ENCODE measurements at regions not wholly inside any gene's neighbourhood (a gene's known extent, or its start where the extent isn't known, plus 50 kb on each side); places are given as distances from the start of the nearest gene placed in this dataset.

- POLR2A ChIA-PET = no interaction called here
- TF ChIP-seq PKNOX1 (IDR thresholded peaks at IDR 0.05) = no peak
- no peak for TF ChIP-seq ARNT (IDR thresholded peaks at IDR 0.05)
- TF ChIP-seq TARDBP (IDR thresholded peaks at IDR 0.05) = no peak
- no peak for TF ChIP-seq NFRKB (IDR thresholded peaks at IDR 0.05)
- TF ChIP-seq HDGF (IDR thresholded peaks at IDR 0.05; ENCODE audit: borderline replicate concordance) = no peak
- TF ChIP-seq ELF4 (IDR thresholded peaks at IDR 0.05) = no peak
- no peak for TF ChIP-seq CTBP1 (IDR thresholded peaks at IDR 0.05; ENCODE audit: borderline replicate concordance)
- no peak for TF ChIP-seq ZNF384 (IDR thresholded peaks at IDR 0.05)
- DNase-seq (ENCODE audit: extremely low spot score) = no peak
- CTCF ChIA-PET = no interaction called here
These were observed 1214.3 kb upstream of the SORCS1 start for GRCh38 chr10:108378779-108379178.

- ChIA-PET CTCF (no interaction called here), POLR2A (no interaction called here)
- TF ChIP-seq ARNT (IDR thresholded peaks at IDR 0.05) = no peak
- no peak for TF ChIP-seq BHLHE40 (IDR thresholded peaks at IDR 0.05; ENCODE audit: borderline replicate concordance)
- no peak for TF ChIP-seq FOXM1 (IDR thresholded peaks at IDR 0.05; ENCODE audit: borderline replicate concordance)
- no peak for TF ChIP-seq FOXA1 (IDR thresholded peaks at IDR 0.05)
- no peak for TF ChIP-seq TARDBP (IDR thresholded peaks at IDR 0.05)
- no peak for TF ChIP-seq ELF4 (IDR thresholded peaks at IDR 0.05)
- TF ChIP-seq FOXK2 (IDR thresholded peaks at IDR 0.05) = no peak
- TF ChIP-seq ZNF384 (IDR thresholded peaks at IDR 0.05) = no peak
- no peak for TF ChIP-seq SP1 (IDR thresholded peaks at IDR 0.05)
- no peak for TF ChIP-seq NFRKB (IDR thresholded peaks at IDR 0.05)
- TF ChIP-seq L3MBTL2 (conservative IDR thresholded peaks at IDR 0.05) = no peak
- no peak for TF ChIP-seq PKNOX1 (IDR thresholded peaks at IDR 0.05)
- TF ChIP-seq CTBP1 (IDR thresholded peaks at IDR 0.05; ENCODE audit: borderline replicate concordance) = no peak
- DNase-seq (ENCODE audit: extremely low spot score) = no peak
These were observed 1211.2 kb upstream of the SORCS1 start for GRCh38 chr10:108375691-108376090.

GRCh38 chr10:108374991-108375390, 1210.5 kb upstream of the SORCS1 start:
- CTCF ChIA-PET = interaction anchor here (0.6 kb wide), 1 partner anchor 1115 kb away, joined by 3 read pairs; no protein-coding TSS in a partner anchor

GRCh38 chr10:108365541-108365940, 1201.0 kb upstream of the SORCS1 start:
- DNase-seq (ENCODE audit: extremely low spot score) = no peak
- TF ChIP-seq L3MBTL2 (conservative IDR thresholded peaks at IDR 0.05) = no peak
- no peak for TF ChIP-seq SP1 (IDR thresholded peaks at IDR 0.05)
- TF ChIP-seq LEF1 (IDR thresholded peaks at IDR 0.05; ENCODE audit: borderline replicate concordance) = no peak
- no peak for TF ChIP-seq NFRKB (IDR thresholded peaks at IDR 0.05)
- TF ChIP-seq SUZ12 (IDR thresholded peaks at IDR 0.05) = no peak
- TF ChIP-seq FOXM1 (IDR thresholded peaks at IDR 0.05; ENCODE audit: borderline replicate concordance) = no peak
- TF ChIP-seq HDGF (IDR thresholded peaks at IDR 0.05; ENCODE audit: borderline replicate concordance) = no peak
- TF ChIP-seq CTBP1 (IDR thresholded peaks at IDR 0.05; ENCODE audit: borderline replicate concordance) = no peak
- TF ChIP-seq BHLHE40 (IDR thresholded peaks at IDR 0.05; ENCODE audit: borderline replicate concordance) = no peak
- ChIA-PET POLR2A (no interaction called here), CTCF (no interaction called here)

More at GRCh38 chr10:108374991-108375390, 1210.5 kb upstream of the SORCS1 start:
- DNase-seq (ENCODE audit: extremely low spot score) = no peak
- POLR2A ChIA-PET = no interaction called here
- TF ChIP-seq PKNOX1 (IDR thresholded peaks at IDR 0.05) = no peak

- DNase-seq (ENCODE audit: extremely low spot score) = no peak
- ChIA-PET CTCF (no interaction called here), POLR2A (no interaction called here)
- TF ChIP-seq FOXM1 (IDR thresholded peaks at IDR 0.05; ENCODE audit: borderline replicate concordance) (no peak), LEF1 (IDR thresholded peaks at IDR 0.05; ENCODE audit: borderline replicate concordance) (no peak), ZNF384 (IDR thresholded peaks at IDR 0.05) (no peak), ARNT (IDR thresholded peaks at IDR 0.05) (no peak), TARDBP (IDR thresholded peaks at IDR 0.05) (no peak), NFRKB (IDR thresholded peaks at IDR 0.05) (no peak), HDGF (IDR thresholded peaks at IDR 0.05; ENCODE audit: borderline replicate concordance) (no peak), CTBP1 (IDR thresholded peaks at IDR 0.05; ENCODE audit: borderline replicate concordance) (no peak), L3MBTL2 (conservative IDR thresholded peaks at IDR 0.05) (no peak), BHLHE40 (IDR thresholded peaks at IDR 0.05; ENCODE audit: borderline replicate concordance) (no peak)
These were observed 1199.1 kb upstream of the SORCS1 start for GRCh38 chr10:108363576-108363975.

- TF ChIP-seq L3MBTL2 (conservative IDR thresholded peaks at IDR 0.05) = no peak
- no peak for TF ChIP-seq ARNT (IDR thresholded peaks at IDR 0.05)
- TF ChIP-seq ELF4 (IDR thresholded peaks at IDR 0.05) = no peak
- TF ChIP-seq FOXA1 (IDR thresholded peaks at IDR 0.05) = no peak
- TF ChIP-seq FOXM1 (IDR thresholded peaks at IDR 0.05; ENCODE audit: borderline replicate concordance) = no peak
- TF ChIP-seq BHLHE40 (IDR thresholded peaks at IDR 0.05; ENCODE audit: borderline replicate concordance) = no peak
- no peak for TF ChIP-seq CTBP1 (IDR thresholded peaks at IDR 0.05; ENCODE audit: borderline replicate concordance)
- no peak for TF ChIP-seq SUZ12 (IDR thresholded peaks at IDR 0.05)
- TF ChIP-seq PKNOX1 (IDR thresholded peaks at IDR 0.05) = no peak
- TF ChIP-seq TARDBP (IDR thresholded peaks at IDR 0.05) = no peak
- no peak for TF ChIP-seq SP1 (IDR thresholded peaks at IDR 0.05)
- TF ChIP-seq ZNF384 (IDR thresholded peaks at IDR 0.05) = no peak
- TF ChIP-seq HDGF (IDR thresholded peaks at IDR 0.05; ENCODE audit: borderline replicate concordance) = no peak
- no peak for TF ChIP-seq NFRKB (IDR thresholded peaks at IDR 0.05)
- no peak for TF ChIP-seq FOXK2 (IDR thresholded peaks at IDR 0.05)
- no peak for TF ChIP-seq LEF1 (IDR thresholded peaks at IDR 0.05; ENCODE audit: borderline replicate concordance)
- ChIA-PET CTCF (no interaction called here), POLR2A (no interaction called here)
- DNase-seq (ENCODE audit: extremely low spot score) = no peak
These were observed 1198.5 kb upstream of the SORCS1 start for GRCh38 chr10:108362961-108363360.

Data from HEK293T (cell line).